K562 (cell line): ENCODE measurements at regions not wholly inside any gene's neighbourhood (a gene's known extent, or its start where the extent isn't known, plus 50 kb on each side); places are given as distances from the start of the nearest gene placed in this dataset.

Experiments used
- ATAC-seq: fragments of 200-7000 bp; cut with Tn5 transposase; 3 replicates; pipeline ENCODE4 v1.9.1; 2020; ENCODE audit warnings: moderate library complexity
- BruUV-seq: library from RNA; stranded (reverse); fragments of 400-500 nt; replicated peaks from 2 replicates; lab custom pipeline; 2021; lab: Mats Ljungman, UMichigan
- CTCF ChIA-PET: fragments of 300-600 bp; formaldehyde crosslinking; extraction: SDS; loops from one replicate; lab custom pipeline; 2021; ENCODE audit warnings: low intra/inter-chr PET ratio; lab: Yijun Ruan, JAX
- POLR2A ChIA-PET: fragments of 300-600, 350-650 bp; sonication (Branson Sonifier 250); formaldehyde crosslinking; extraction: SDS; loops from one replicate; lab custom pipeline; 2021; ENCODE audit warnings: antibody characterized with exemption, inconsistent platforms; lab: Yijun Ruan, JAX
- DNase-seq, 4 experiments: peaks; one replicate each; pipeline versions ENCODE4 v3.0.0 to v3.0.0-alpha.2; 2011 to 2018; ENCODE audit warnings: low spot score in 3 of 4, mixed read lengths in 3 of 4; ENCODE audit errors: extremely low read depth in 1 of 4
- FAIRE-seq: peaks from 2 replicates; lab custom pipeline; 2011; peaks lifted over from hg19 to GRCh38; lab: Jason Lieb, UNC
- H2AFZ ChIP-seq: 2 replicates; pipeline ENCODE4 v1.6.0; 2011; ENCODE audit warnings: low read depth, low read length, control low read depth, inconsistent platforms
- H3K27ac ChIP-seq: fragments of 200-600 bp; 3 replicates; pipeline ENCODE4 v1.8.0; 2011; ENCODE audit warnings: low read depth, mild to moderate bottlenecking, control low read depth, inconsistent platforms, low read length, moderate library complexity, mixed read lengths; ENCODE audit errors: extremely low read depth
- H3K27me3 ChIP-seq, 2 experiments: fragments of 300-600 bp in 1 of 2; 2 replicates in 1 of 2; 3 replicates in 1 of 2; pipeline versions ENCODE4 v1.6.0 to v1.8.0; 2011; ENCODE audit warnings: inconsistent platforms in 2 of 2, low read length in 2 of 2, mild to moderate bottlenecking in 1 of 2, mixed read lengths in 1 of 2, moderate library complexity in 1 of 2; ENCODE audit not compliant: control insufficient read depth in 2 of 2, insufficient read depth in 2 of 2
- H3K36me3 ChIP-seq: fragments of 300-600 bp; 3 replicates; pipeline ENCODE4 v1.8.0; 2011; ENCODE audit warnings: mild to moderate bottlenecking, low read length, inconsistent platforms; ENCODE audit not compliant: control insufficient read depth, insufficient read depth
- H3K4me1 ChIP-seq, 2 experiments: fragments of 200-600 bp in 1 of 2; replicated peaks in 1 of 2; 2 replicates in 1 of 2; 3 replicates in 1 of 2; pipeline versions ENCODE4 v1.5.1 to v1.8.0; 2011; ENCODE audit warnings: inconsistent platforms in 2 of 2, low read length in 2 of 2, mild to moderate bottlenecking in 1 of 2, mixed read lengths in 1 of 2, moderate library complexity in 1 of 2; ENCODE audit not compliant: control insufficient read depth in 2 of 2, insufficient read depth in 2 of 2
- H3K4me2 ChIP-seq: 2 replicates; pipeline ENCODE4 v1.6.1; 2011; ENCODE audit warnings: low read length, control low read depth, inconsistent platforms, mixed read lengths; ENCODE audit not compliant: insufficient read depth
- H3K4me3 ChIP-seq: fragments of 200-600 bp; sonication (generic), shearing (Covaris generic); 2 replicates; pipeline ENCODE4 v1.5.1; 2016; ENCODE audit warnings: control low read depth, inconsistent platforms
- H3K79me2 ChIP-seq: fragments of 200-600 bp; 3 replicates; pipeline ENCODE4 v1.8.0; 2011; ENCODE audit warnings: low read length, inconsistent platforms; ENCODE audit not compliant: control insufficient read depth, insufficient read depth
- H3K9ac ChIP-seq, 2 experiments: 2 replicates each; pipeline versions ENCODE4 v1.6.0 to v1.6.1; 2011; ENCODE audit warnings: low read depth in 2 of 2, low read length in 2 of 2, control low read depth in 1 of 2, inconsistent platforms in 1 of 2, mild to moderate bottlenecking in 1 of 2, mixed read lengths in 1 of 2; ENCODE audit not compliant: insufficient read depth in 1 of 2
- H3K9me1 ChIP-seq: one replicate; pipeline ENCODE4 v1.6.0; 2011; ENCODE audit warnings: inconsistent platforms, mild to moderate bottlenecking, low read length, moderate library complexity; ENCODE audit not compliant: control insufficient read depth, insufficient read depth
- H3K9me3 ChIP-seq: replicated peaks from 2 replicates; pipeline ENCODE4 v1.5.1; 2011; ENCODE audit warnings: low read depth, low read length, inconsistent platforms; ENCODE audit not compliant: control insufficient read depth, insufficient read depth
- H4K20me1 ChIP-seq: replicated peaks from 2 replicates; pipeline ENCODE4 v1.6.1; 2011; ENCODE audit warnings: low read length, inconsistent platforms, mixed read lengths; ENCODE audit not compliant: control insufficient read depth, insufficient read depth
- JUND ChIP-seq, 2 experiments: IDR thresholded peaks; 2 replicates in 1 of 2; 3 replicates in 1 of 2; pipeline ENCODE4 v1.6.1; 2011; ENCODE audit warnings: borderline replicate concordance in 2 of 2, low read depth in 2 of 2, low read length in 2 of 2, improper control_type of control experiment in 1 of 2, missing biosample characterization in 1 of 2, missing genetic modification characterization in 1 of 2, missing genetic modification reagents in 1 of 2
- RNF2 ChIP-seq: sonication (generic); IDR thresholded peaks from 2 replicates; pipeline ENCODE4 v1.6.1; 2016
- SIRT6 ChIP-seq: IDR thresholded peaks from one replicate; pipeline ENCODE4 v1.6.1; 2012; ENCODE audit warnings: low read depth, mild to moderate bottlenecking, control low read depth, inconsistent platforms, low read length, moderate library complexity
- XRCC4 ChIP-seq: IDR thresholded peaks from one replicate; pipeline ENCODE4 v1.6.1; 2011; ENCODE audit not compliant: insufficient read depth, insufficient read length; ENCODE audit errors: extremely low read depth
- ZNF717 ChIP-seq: fragments of 250-450 bp; sonication (Bioruptor Pico); IDR thresholded peaks from 2 replicates; pipeline ENCODE4 v1.5.0; 2021
- whole genome bisulfite sequencing: fragments of 100-300 bp; shearing (Covaris generic); methylation state at CpG from one replicate; pipeline ENCODE4 v1.1.6; 2016; ENCODE audit warnings: low coverage, mixed read lengths; ENCODE audit not compliant: insufficient coverage; ENCODE audit errors: missing lambda C conversion rate; 5-methylcytosine and 5-hydroxymethylcytosine counted together
- in situ Hi-C: fragments of 300-500 bp; cut with MboI; formaldehyde crosslinking; loops from 4 replicates; pipeline ENCODE4 v1.15.0; 2018; ENCODE audit warnings: inconsistent platforms, mixed read lengths
- intact Hi-C: fragments of 100-400 bp; cut with micrococcal nuclease; formaldehyde crosslinking; loops from 2 replicates; pipeline ENCODE4 v1.14.2; 2022
- TF ChIP-seq, protein P1 (sequence below): fragments of 450-650 bp; IDR thresholded peaks from 2 replicates; pipeline ENCODE4 v1.6.1; 2016; ENCODE audit warnings: antibody characterized with exemption
- TF ChIP-seq, protein P2 (sequence below): fragments of 450-650 bp; conservative IDR thresholded peaks from 2 replicates; pipeline ENCODE4 v1.6.1; 2016; ENCODE audit warnings: missing genetic modification characterization, low read depth, mild to moderate bottlenecking, control low read depth, missing compliant biosample characterization
- TF ChIP-seq, protein P3 (sequence below): fragments of 450-650 bp; IDR thresholded peaks from 2 replicates; pipeline ENCODE4 v1.6.1; 2016; ENCODE audit warnings: borderline replicate concordance

DNA sequence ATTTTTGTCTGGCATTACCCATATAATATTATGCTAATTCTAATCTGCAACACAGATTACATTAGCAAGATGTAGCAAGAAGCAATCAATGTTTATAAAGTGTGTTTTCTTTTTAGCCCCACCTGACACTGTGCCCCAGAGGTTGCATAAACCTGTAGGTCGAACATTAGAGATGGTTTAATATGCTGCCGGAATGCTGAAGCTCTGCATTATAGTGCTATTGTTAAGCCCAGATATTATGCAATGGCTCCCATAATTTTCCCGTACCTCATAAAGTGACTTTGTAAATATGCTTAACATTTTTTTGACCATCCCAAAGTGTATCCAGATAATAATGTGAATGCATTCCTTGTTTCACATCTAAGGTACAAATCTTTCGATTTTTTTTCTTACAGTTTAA lies 109.3 kb upstream of the MAP4K3 start:
- in situ Hi-C loops: no loop called here
- Histone ChIP-seq H3K4me1 (peaks cover 0 to 14% of the 10 kb centered on the region in 2 experiments; a peak in 2 of 5 replicates), H3K79me2 (no peaks in the 10 kb centered on the region), H3K9me3 (no peaks in the 10 kb centered on the region), H3K9ac (no peak overlapping the region), H3K4me2 (no peak overlapping the region), H3K27ac (no peak overlapping the region), H2AFZ (no peak overlapping the region), H3K36me3 (no peaks in the 10 kb centered on the region), H3K9me1 (no peaks in the 10 kb centered on the region), H3K4me3 (no peak overlapping the region), H3K27me3 (peaks cover 0 to 4% of the 10 kb centered on the region in 2 experiments; a peak in 1 of 5 replicates), H4K20me1 (no peaks in the 10 kb centered on the region)
- TF ChIP-seq, protein P1, sequence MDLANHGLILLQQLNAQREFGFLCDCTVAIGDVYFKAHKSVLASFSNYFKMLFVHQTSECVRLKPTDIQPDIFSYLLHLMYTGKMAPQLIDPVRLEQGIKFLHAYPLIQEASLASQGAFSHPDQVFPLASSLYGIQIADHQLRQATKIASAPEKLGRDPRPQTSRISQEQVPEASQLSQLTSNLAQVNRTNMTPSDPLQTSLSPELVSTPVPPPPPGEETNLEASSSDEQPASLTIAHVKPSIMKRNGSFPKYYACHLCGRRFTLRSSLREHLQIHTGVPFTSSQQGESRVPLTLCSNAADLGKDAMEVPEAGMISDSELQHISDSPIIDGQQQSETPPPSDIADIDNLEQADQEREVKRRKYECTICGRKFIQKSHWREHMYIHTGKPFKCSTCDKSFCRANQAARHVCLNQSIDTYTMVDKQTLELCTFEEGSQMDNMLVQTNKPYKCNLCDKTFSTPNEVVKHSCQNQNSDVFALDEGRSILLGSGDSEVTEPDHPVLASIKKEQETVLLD: no peak
- no TSS peak for BruUV-seq
- ChIA-PET CTCF (no interaction called here), POLR2A (interaction anchor here (0.7 to 1.4 kb wide), 3 partner anchors 8 to 144 kb away, joined by 3 to 5 read pairs (median 4); no protein-coding TSS in a partner anchor)
- ATAC-seq (no peak), FAIRE-seq (no peak), DNase-seq (no peak)
- WGBS: 30% methylated on average over 4 of the region's 4 CpGs
- intact Hi-C loops: no loop called here

DNA sequence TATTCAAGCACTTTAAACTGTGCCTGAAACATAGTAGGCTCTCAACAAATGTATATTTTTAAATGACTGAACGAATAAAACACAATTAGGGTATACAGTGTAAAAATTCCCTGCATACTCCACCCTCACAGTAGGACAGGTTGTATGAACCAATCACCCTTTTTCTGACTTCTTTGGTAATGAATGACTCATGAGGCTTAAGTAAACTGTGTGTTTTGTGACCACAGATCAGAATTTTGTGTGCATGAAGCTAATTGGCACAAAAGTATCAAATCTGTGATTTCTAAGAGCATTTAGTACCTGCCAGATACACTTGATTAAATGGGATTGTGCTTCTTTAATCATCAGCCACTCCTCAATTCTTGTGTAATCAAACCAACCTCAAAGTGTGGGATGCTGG lies 109.9 kb upstream of the MAP4K3 start:
- Histone ChIP-seq H4K20me1 (no peaks in the 10 kb centered on the region), H3K36me3 (no peaks in the 10 kb centered on the region), H3K9ac (no peak overlapping the region), H3K27ac (no peak overlapping the region)
- no peak for DNase-seq
- CTCF ChIA-PET: no interaction called here
- no TSS peak for BruUV-seq
- TF ChIP-seq JUND (IDR thresholded peaks at IDR 0.05; ENCODE audit: borderline replicate concordance, low read depth, low read length): 0 out of 2 replicates have a peak, but pooled peaks have one; percentile 12
- TF ChIP-seq JUND (tag; IDR thresholded peaks at IDR 0.05; ENCODE audit: borderline replicate concordance, low read depth, low read length): no peak
- TF ChIP-seq RNF2: no peak
- no peak for TF ChIP-seq XRCC4
- no peak for TF ChIP-seq ZNF717
- TF ChIP-seq SIRT6: no peak
- TF ChIP-seq, protein P2, sequence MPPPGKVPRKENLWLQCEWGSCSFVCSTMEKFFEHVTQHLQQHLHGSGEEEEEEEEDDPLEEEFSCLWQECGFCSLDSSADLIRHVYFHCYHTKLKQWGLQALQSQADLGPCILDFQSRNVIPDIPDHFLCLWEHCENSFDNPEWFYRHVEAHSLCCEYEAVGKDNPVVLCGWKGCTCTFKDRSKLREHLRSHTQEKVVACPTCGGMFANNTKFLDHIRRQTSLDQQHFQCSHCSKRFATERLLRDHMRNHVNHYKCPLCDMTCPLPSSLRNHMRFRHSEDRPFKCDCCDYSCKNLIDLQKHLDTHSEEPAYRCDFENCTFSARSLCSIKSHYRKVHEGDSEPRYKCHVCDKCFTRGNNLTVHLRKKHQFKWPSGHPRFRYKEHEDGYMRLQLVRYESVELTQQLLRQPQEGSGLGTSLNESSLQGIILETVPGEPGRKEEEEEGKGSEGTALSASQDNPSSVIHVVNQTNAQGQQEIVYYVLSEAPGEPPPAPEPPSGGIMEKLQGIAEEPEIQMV (tag): no peak
- TF ChIP-seq, protein P3, sequence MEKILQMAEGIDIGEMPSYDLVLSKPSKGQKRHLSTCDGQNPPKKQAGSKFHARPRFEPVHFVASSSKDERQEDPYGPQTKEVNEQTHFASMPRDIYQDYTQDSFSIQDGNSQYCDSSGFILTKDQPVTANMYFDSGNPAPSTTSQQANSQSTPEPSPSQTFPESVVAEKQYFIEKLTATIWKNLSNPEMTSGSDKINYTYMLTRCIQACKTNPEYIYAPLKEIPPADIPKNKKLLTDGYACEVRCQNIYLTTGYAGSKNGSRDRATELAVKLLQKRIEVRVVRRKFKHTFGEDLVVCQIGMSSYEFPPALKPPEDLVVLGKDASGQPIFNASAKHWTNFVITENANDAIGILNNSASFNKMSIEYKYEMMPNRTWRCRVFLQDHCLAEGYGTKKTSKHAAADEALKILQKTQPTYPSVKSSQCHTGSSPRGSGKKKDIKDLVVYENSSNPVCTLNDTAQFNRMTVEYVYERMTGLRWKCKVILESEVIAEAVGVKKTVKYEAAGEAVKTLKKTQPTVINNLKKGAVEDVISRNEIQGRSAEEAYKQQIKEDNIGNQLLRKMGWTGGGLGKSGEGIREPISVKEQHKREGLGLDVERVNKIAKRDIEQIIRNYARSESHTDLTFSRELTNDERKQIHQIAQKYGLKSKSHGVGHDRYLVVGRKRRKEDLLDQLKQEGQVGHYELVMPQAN: no peak
- TF ChIP-seq, all 486 proteins: peak for 1
- Histone ChIP-seq H3K4me2 (no peak overlapping the region), H3K4me1 (peaks cover 0 to 14% of the 10 kb centered on the region in 2 experiments; a peak in 2 of 5 replicates), H2AFZ (no peak overlapping the region), H3K79me2 (no peaks in the 10 kb centered on the region), H3K9me3 (no peaks in the 10 kb centered on the region), H3K4me3 (no peak overlapping the region), H3K9me1 (no peaks in the 10 kb centered on the region), H3K27me3 (peaks cover 0 to 4% of the 10 kb centered on the region in 2 experiments; a peak in 1 of 5 replicates)
- WGBS: 6% methylated on average over 1 of the region's 1 CpG
- no peak for ATAC-seq
- POLR2A ChIA-PET: interaction anchor here (0.7 to 1.4 kb wide), 3 partner anchors 9 to 143 kb away, joined by 3 to 5 read pairs (median 4); no protein-coding TSS in a partner anchor
- FAIRE-seq: no peak
- intact Hi-C loops (no loop called here), in situ Hi-C loops (no loop called here)
